Pancreas (tissue), 10 donors: ENCODE measurements at regions not wholly inside any gene's neighbourhood (a gene's known extent, or its start where the extent isn't known, plus 50 kb on each side); places are given as distances from the start of the nearest gene placed in this dataset.

Experiments
- ATAC-seq, 4 donors: fragments of 200-7000 bp; cut with Tn5 transposase; one replicate each; pipeline versions ENCODE4 v1.8.0 to v1.9.1; 2020; ENCODE audit warnings: mild to moderate bottlenecking in 4 of 4, moderate library complexity in 4 of 4
- DNase-seq, 6 donors: peaks; one replicate each; pipeline ENCODE4 v3.0.0-alpha.2; 2020
- FAIRE-seq: peaks from 2 replicates; lab custom pipeline; 2012; peaks lifted over from hg19 to GRCh38; lab: Jason Lieb, UNC
- H3K27ac ChIP-seq, 4 donors: fragments of 200-600 bp; sonication (generic); 1 replicate in 3 of 4; 2 replicates in 1 of 4; pipeline versions ENCODE4 v1.5.0 to v1.8.0; 2020
- H3K27me3 ChIP-seq, 4 donors: fragments of 200-600 bp; one replicate each; pipeline ENCODE4 v1.8.0; 2021
- H3K36me3 ChIP-seq, 3 donors: fragments of 200-600 bp; sonication (generic) in 1 of 3; one replicate each; pipeline versions ENCODE4 v1.5.0 to v1.8.0; 2020 to 2021
- H3K4me1 ChIP-seq, 3 donors: fragments of 200-600 bp; one replicate each; pipeline ENCODE4 v1.8.0; 2021
- H3K4me3 ChIP-seq, 4 donors: fragments of 200-600 bp; sonication (generic) in 2 of 4; one replicate each; pipeline versions ENCODE4 v1.5.0 to v1.8.0; 2020 to 2021
- H3K9me3 ChIP-seq, 4 donors: fragments of 200-600 bp; one replicate each; pipeline ENCODE4 v1.8.0; 2021
- CTCF ChIP-seq, 4 donors: fragments of 200-600 bp; sonication (generic) in 3 of 4; IDR thresholded peaks; one replicate each; pipeline versions ENCODE4 v1.5.0 to v1.8.0; 2021; ENCODE audit warnings: antibody characterized with exemption in 4 of 4
- WGBS, 2 donors: extraction: QIAGEN DNeasy Blood & Tissue Kit; methylation state at CpG; one replicate each; pipeline ENCODE4 v1.1.7; 2013; 5-methylcytosine and 5-hydroxymethylcytosine counted together
- intact Hi-C, 3 donors: fragments of 100-400 bp; cut with DNase I; formaldehyde crosslinking; loops; one replicate each; pipeline versions ENCODE4 v1.11.1 to v1.14.2; 2022
- donor health status: healthy with polysubstance abuse.
- donor health status: DM: no; HTN: no; CAD: no; lungs with moderate emphysema.
- donor health status: DM: no; HTN: no; CAD: no.
- donor health status: control.
- donor health status: control.
- donor health status: Bipolar disorder and iron deficiency.
- donor health status: DM: yes; HTN: yes; CAD: no.
- donor health status: DM: no; HTN: no; CAD: no.
- donor health status: DM: no; HTN: no; CAD: no.
- donor health status: DM: yes; HTN: yes; CAD: no.

GRCh38 chr20:19947611-19948264 lies 69.4 kb upstream of the NAA20 start:
- no peak for TF ChIP-seq CTCF (IDR thresholded peaks at IDR 0.05)
- Histone ChIP-seq H3K4me1 (peaks cover 20 to 51% (median 44%) of the 10 kb centered on the region in 3 donors), H3K36me3 (no peaks in the 10 kb centered on the region), H3K9me3 (no peaks in the 10 kb centered on the region), H3K27me3 (no peaks in the 10 kb centered on the region), H3K4me3 (no peak overlapping the region), H3K27ac (peak overlapping the region; percentile 22 to 65 (median 54))
- 41 to 45% methylated on average over 10 of the region's 10 CpGs for WGBS, 2 donors
- DNase-seq: peak; percentile 68 to 88 (median 81)
- peak; percentile 76 to 92 (median 82) for ATAC-seq
- intact Hi-C loops: no loop called here
- FAIRE-seq: no peak

GRCh38 chr20:19949195-19949867 lies 67.8 kb upstream of the NAA20 start:
- WGBS, 2 donors: 56 to 72% methylated on average over 10 of the region's 10 CpGs
- no peak overlapping the region for H3K4me3 ChIP-seq
- DNase-seq (no peak), FAIRE-seq (no peak), ATAC-seq (no peak)
- no peak overlapping the region for H3K27ac ChIP-seq
- H3K36me3 ChIP-seq: no peaks in the 10 kb centered on the region
- intact Hi-C loops: no loop called here
- H3K27me3 ChIP-seq: no peaks in the 10 kb centered on the region
- no peaks in the 10 kb centered on the region for H3K9me3 ChIP-seq
- peaks cover 20 to 39% (median 29%) of the 10 kb centered on the region in 3 donors for H3K4me1 ChIP-seq
- no peak for TF ChIP-seq CTCF (IDR thresholded peaks at IDR 0.05)

GRCh38 chr20:19950042-19950441 lies 67.1 kb upstream of the NAA20 start:
- ATAC-seq (no peak), DNase-seq (no peak), FAIRE-seq (no peak)
- no peak overlapping the region for H3K27ac ChIP-seq
- WGBS, 2 donors: 92 to 93% methylated on average over 2 of the region's 2 CpGs
- H3K4me1 ChIP-seq: peaks cover 18 to 32% (median 22%) of the 10 kb centered on the region in 3 donors
- H3K36me3 ChIP-seq: no peaks in the 10 kb centered on the region
- no peaks in the 10 kb centered on the region for H3K27me3 ChIP-seq
- H3K9me3 ChIP-seq: no peaks in the 10 kb centered on the region
- no peak overlapping the region for H3K4me3 ChIP-seq
- TF ChIP-seq CTCF (IDR thresholded peaks at IDR 0.05): no peak
- intact Hi-C loops: no loop called here

GRCh38 chr20:19952392-19952791 lies 64.8 kb upstream of the NAA20 start:
- Histone ChIP-seq H3K4me1 (peaks cover 2 to 8% (median 4%) of the 10 kb centered on the region in 3 donors), H3K27me3 (no peaks in the 10 kb centered on the region), H3K4me3 (no peak overlapping the region), H3K9me3 (no peaks in the 10 kb centered on the region), H3K27ac (no peak overlapping the region), H3K36me3 (peaks cover 0 to 5% (median 0%) of the 10 kb centered on the region in 3 donors)
- no peak for DNase-seq
- no peak for ATAC-seq
- no peak for TF ChIP-seq CTCF (IDR thresholded peaks at IDR 0.05)
- intact Hi-C loops: no loop called here
- 87 to 93% methylated on average over 3 of the region's 3 CpGs for WGBS, 2 donors
- FAIRE-seq: no peak

GRCh38 chr20:19953606-19954005 lies 63.6 kb upstream of the NAA20 start:
- intact Hi-C loops: no loop called here
- H3K27me3 ChIP-seq: no peaks in the 10 kb centered on the region
- H3K4me3 ChIP-seq: no peak overlapping the region
- FAIRE-seq (no peak), ATAC-seq (no peak), DNase-seq (no peak)
- peaks cover 0 to 10% (median 5%) of the 10 kb centered on the region in 3 donors for H3K36me3 ChIP-seq
- H3K4me1 ChIP-seq: peaks cover 0 to 4% (median 0%) of the 10 kb centered on the region in 3 donors
- TF ChIP-seq CTCF (IDR thresholded peaks at IDR 0.05): no peak
- H3K27ac ChIP-seq: no peak overlapping the region
- no peaks in the 10 kb centered on the region for H3K9me3 ChIP-seq
